Sciatic nerve (tissue), 2 donors: ENCODE measurements at regions not wholly inside any gene's neighbourhood (a gene's known extent, or its start where the extent isn't known, plus 50 kb on each side); places are given as distances from the start of the nearest gene placed in this dataset.
"Not testable (repeated sequence)": the region's sequence is repeated elsewhere in the genome, so short reads cannot be mapped to it uniquely, and the experiment has no call there.

Source experiments
- ATAC-seq: fragments of 200-7000 bp; cut with Tn5 transposase; one replicate; pipeline ENCODE4 v1.9.1; 2020; ENCODE audit warnings: mild to moderate bottlenecking, moderate library complexity
- DNase-seq: peaks from one replicate; pipeline ENCODE4 v3.0.0-alpha.2; 2020; ENCODE audit warnings: low spot score
- intact Hi-C: fragments of 100-400 bp; cut with DNase I; formaldehyde crosslinking; loops from one replicate; pipeline ENCODE4 v1.14.2; 2022
- donor health status: DM: no; HTN: no; CAD: no.
- donor health status: DM: no; HTN: no; CAD: no.

DNA sequence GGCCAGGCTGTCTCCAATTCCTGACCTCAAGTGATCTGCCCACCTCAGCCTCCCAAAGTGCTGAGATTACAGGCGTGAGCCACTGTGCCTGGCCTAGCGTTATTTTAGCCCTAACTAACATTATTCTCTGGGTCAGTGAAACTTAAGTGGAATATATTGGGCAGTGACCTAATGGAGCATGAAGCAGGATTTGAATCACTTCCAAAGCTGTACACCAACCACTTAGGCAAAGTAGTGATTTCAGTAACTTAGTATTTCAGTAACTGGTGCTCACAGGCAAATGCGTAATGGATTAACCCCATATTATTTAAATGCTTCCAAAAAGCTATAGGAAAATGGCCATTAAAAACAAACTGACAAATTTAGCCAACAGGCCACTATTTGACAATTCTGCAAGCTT is 142.6 kb downstream of the FAM72B start:
- intact Hi-C loops, DNase-seq, ATAC-seq: not testable (repeated sequence)

- DNase-seq, intact Hi-C loops: not testable (repeated sequence)
- ATAC-seq = peak; percentile 67
These were observed 141.3 kb downstream of the FAM72B start for GRCh38 chr1:121042882-121043281.

GRCh38 chr1:121048293-121048752 is 135.8 kb downstream of the FAM72B start:
- ATAC-seq, intact Hi-C loops, DNase-seq: not testable (repeated sequence)

DNA sequence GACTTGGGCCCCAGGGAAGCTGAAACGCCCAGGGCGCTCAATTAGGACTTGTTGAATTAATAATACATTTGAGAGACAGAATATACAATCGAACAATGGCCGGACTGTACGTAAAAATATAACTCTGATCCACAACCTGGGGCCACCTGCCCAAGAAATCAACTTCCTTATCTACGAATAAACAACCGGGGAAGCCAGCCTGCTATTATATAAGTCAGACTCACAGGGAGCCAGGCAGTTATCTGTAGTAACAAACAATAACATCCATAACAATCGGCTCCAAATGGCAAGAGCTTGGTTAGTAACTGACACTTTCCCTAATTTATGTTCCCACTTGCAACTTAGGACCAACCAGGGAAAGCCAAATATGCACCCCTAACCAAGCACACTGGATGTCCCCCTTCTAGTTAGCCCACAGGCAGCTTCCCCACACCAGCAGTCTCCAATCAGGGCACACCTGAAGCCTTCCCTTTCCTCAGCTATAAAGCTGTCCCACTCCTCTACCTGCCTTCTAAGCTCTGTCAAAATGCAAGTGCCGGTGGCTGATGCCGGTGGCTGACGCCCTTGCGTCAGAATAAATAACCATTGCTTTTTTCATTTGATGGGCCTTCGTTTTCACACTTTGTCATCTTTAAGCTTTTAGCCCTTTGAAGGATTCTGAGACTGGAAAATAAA is 135.2 kb downstream of the FAM72B start:
- ATAC-seq, intact Hi-C loops, DNase-seq: not testable (repeated sequence)

GRCh38 chr1:121050097-121050496 is 134.0 kb downstream of the FAM72B start:
- DNase-seq, intact Hi-C loops, ATAC-seq: not testable (repeated sequence)

DNA sequence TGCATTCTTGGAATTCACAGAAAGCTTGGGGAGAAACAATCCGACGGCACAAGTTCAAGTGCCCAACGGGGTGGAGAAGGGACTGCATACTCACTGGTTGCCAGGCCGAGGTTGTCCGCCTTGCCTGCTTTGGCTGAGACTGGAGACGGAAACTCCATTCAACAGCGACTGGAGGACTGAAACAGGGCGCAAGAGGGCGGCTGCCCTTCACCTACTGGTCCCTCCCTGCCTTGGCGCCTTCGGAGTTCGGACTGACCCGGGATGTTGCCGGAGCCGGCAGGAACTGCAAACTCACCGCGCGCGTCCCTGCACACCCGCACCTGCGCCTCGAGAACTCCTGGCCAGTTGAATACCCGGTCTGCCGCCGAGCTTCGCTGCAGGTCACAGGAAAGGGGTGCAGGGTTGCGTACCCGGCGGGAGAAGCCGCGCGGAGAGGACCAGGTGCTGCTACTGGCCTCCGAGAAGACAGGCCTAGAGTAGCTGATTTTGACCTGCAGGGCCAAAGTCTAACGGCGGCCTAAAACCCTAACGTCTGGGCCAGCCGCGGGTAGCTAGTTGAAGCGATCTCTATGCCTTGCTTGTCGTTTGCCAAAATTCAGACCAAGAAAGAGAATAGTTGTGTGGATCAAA is 132.9 kb downstream of the FAM72B start:
- peak; percentile 32 for ATAC-seq
- DNase-seq, intact Hi-C loops: not testable (repeated sequence)

- intact Hi-C loops, DNase-seq, ATAC-seq: not testable (repeated sequence)
These were observed 132.0 kb downstream of the FAM72B start for GRCh38 chr1:121052081-121052660.

DNA sequence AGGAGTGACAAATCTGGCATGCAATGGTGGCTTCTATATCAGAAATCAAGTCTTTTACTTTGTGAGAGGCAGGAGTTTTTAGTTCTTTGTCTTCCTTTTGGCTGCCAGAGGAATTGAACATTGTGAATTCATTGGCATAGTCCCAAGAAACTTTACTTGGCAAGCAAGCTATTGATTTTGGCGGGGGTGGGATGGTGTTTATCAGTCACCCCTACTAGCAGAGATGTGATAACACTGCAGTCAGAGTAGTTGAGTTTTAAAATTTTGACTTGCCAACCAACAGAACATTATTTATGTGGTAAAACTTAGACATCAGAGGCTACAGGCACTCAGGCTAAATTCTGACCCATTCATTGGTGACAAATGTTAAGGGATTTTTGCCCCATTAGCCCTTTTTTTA is 129.2 kb downstream of the FAM72B start:
- ATAC-seq, DNase-seq, intact Hi-C loops: not testable (repeated sequence)

DNA sequence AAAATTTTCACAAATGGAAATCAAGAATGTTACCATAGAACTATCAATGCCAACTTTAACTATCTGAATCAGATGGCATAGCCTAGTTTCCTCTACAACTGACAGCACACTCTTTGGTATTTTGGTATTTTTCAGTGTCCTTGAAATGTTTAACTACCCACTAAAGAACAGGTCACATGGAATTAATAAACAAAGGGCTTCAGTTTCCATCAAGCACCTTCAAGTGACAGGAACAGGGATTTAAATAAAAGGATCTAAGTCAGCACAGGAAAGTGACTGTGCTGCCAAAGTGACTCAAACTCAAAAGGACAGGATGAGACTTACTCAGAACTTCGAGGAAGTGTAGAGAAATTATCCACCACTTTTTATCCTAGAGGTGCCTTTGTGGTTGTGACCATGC is 117.2 kb downstream of the FAM72B start:
- ATAC-seq, intact Hi-C loops: not testable (repeated sequence)

DNA sequence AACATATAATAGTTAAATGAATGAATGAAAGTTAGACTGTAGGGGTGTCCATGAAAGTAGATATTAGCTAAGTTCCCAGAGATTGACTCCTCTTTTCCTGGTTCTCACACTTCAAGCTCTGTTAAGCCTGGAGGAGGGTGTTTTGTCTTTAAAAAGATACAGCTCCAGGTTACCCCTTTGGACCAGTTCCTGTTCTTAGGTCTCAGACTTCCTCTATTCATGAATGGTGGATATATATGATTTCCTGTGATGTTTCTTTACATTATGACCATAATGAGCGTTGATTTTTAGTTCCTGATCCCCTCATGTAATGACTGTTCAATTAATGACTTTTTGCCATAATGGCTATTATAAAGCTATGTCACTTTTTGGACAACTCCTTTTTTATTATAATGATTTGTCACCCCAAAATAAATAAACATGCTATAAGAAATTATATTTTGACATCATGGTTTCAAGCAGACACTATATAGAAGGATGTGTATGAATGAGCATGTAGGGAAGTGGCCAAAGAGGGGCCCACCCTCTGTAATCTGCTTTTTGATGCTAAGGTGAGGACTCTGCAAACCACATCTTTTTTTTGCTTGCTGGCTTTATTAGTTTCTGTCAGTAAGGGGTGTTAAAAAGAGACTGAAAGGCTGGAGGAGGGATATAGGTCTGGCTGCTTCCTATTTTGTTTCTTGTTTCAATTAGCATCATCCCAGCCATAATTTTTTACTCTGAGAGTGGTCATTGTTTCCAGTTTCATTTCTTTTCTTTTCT is 115.2 kb downstream of the FAM72B start:
- ATAC-seq, DNase-seq, intact Hi-C loops: not testable (repeated sequence)

More for the DNA sequence above, 117.2 kb downstream of the FAM72B start:
- DNase-seq = not testable (repeated sequence)

- DNase-seq, intact Hi-C loops: not testable (repeated sequence)
These were observed 110.3 kb downstream of the FAM72B start for GRCh38 chr1:121073852-121074251.

GRCh38 chr1:121075254-121075805 is 108.8 kb downstream of the FAM72B start:
- DNase-seq, intact Hi-C loops: not testable (repeated sequence)

More at GRCh38 chr1:121073852-121074251, 110.3 kb downstream of the FAM72B start:
- not testable (repeated sequence) for ATAC-seq

GRCh38 chr1:121076674-121077073 is 107.5 kb downstream of the FAM72B start:
- ATAC-seq, DNase-seq, intact Hi-C loops: not testable (repeated sequence)

More at GRCh38 chr1:121075254-121075805, 108.8 kb downstream of the FAM72B start:
- not testable (repeated sequence) for ATAC-seq

DNA sequence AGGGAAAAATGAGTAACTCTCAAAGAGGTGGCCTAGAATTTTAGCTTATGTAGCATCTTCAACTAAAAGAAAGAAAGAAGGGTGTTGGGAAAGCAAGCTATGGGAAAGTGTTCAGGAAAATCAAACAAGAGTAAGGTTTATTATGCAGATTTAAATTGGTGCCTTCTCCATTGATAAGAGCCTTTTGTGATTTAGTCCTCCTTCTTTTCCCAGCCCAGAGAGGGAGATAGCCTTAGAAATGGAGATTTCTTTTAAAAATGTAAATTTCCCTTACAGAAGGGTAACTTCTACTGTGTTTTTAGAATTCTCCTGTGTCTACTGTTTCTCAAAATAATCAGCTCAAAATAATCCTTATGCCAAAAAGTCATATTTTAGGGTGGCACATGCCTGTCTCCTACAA is 104.5 kb downstream of the FAM72B start:
- intact Hi-C loops, DNase-seq, ATAC-seq: not testable (repeated sequence)

GRCh38 chr1:121080197-121080903 is 103.8 kb downstream of the FAM72B start:
- intact Hi-C loops, ATAC-seq, DNase-seq: not testable (repeated sequence)

DNA sequence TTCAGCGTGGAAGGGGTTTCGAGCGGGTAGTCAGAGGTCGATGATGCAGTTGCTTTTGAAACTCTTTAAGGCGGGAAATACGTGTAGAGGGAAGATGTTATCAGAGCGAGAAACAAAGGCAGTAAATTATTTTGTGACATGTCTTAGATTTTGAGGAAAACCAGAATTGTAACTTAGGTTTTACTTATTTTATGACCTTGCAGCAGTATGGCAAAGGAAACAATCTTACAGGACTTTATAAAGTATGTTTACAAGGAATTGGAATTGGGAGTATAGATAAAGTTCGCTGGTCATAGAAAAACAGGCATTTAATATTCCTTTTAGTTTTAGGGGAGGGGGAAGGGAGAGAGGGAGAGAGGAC is 103.3 kb downstream of the FAM72B start:
- DNase-seq, ATAC-seq, intact Hi-C loops: not testable (repeated sequence)

GRCh38 chr1:121081625-121082199 is 102.4 kb downstream of the FAM72B start:
- intact Hi-C loops, ATAC-seq, DNase-seq: not testable (repeated sequence)
